ENCODE measurements at regions not wholly inside any gene's neighbourhood (a gene's known extent, or its start where the extent isn't known, plus 50 kb on each side); places are given as distances from the start of the nearest gene placed in this dataset.

DNA sequence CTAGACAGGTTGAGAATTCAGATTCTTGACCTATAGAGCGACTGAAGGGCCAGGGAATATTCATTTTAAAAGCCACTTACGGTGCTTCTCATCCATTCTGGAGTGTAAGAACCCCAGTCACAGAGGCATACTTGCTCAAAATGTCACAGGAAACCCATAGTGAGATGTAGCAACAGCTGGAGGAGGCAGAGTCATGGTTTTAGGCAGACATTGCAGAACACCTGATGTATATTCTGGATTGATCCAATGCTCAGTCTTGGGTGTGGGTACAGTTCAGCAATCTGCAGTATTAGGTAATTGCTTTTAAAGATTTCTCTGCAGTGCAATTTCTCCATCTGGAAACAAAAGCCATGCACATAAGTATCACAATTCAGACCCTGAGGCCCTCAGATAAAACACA, 137.4 kb upstream of the SLC22A23 start:
- TF ChIP-seq FOXK2 (IDR thresholded peaks at IDR 0.05) (no peak), BHLHE40 (IDR thresholded peaks at IDR 0.05; ENCODE audit: borderline replicate concordance) (no peak), ELF4 (IDR thresholded peaks at IDR 0.05) (no peak), SUZ12 (IDR thresholded peaks at IDR 0.05) (no peak), CTBP1 (IDR thresholded peaks at IDR 0.05; ENCODE audit: borderline replicate concordance) (no peak), FOXM1 (IDR thresholded peaks at IDR 0.05; ENCODE audit: borderline replicate concordance) (no peak), TARDBP (IDR thresholded peaks at IDR 0.05) (no peak), NFRKB (IDR thresholded peaks at IDR 0.05) (no peak), HDGF (IDR thresholded peaks at IDR 0.05; ENCODE audit: borderline replicate concordance) (no peak), FOXA1 (IDR thresholded peaks at IDR 0.05) (no peak), ZNF384 (IDR thresholded peaks at IDR 0.05) (no peak), ARNT (IDR thresholded peaks at IDR 0.05) (no peak)
